ENCODE measurements at regions not wholly inside any gene's neighbourhood (a gene's known extent, or its start where the extent isn't known, plus 50 kb on each side); places are given as distances from the start of the nearest gene placed in this dataset.

DNA sequence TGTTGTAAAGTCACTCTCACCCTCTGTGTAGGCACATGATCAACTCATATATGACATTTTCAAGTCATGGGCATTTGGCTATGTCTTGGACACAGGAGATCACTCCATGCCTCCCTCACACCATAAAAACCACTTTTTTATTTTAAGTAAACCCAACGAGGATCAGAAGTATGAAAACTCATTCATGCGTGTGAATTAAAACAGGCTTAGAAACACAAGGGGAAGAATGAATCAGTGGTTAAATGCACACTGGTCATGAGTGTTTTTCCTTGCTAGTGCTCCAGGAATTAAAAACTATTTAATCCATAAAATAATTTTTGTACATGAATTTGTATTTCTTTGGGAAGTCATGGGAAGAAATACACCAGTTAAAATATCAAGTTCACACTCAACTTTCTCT lies 198.4 kb downstream of the GALC start:
- no CpG with 5 or more reads among the region's 2 CpGs for WGBS, 2 experiments (ENCODE audit: extremely low coverage in 2 of 2, insufficient read length in 1 of 2)
- Histone ChIP-seq H2BK20ac (ENCODE audit: low read depth, low read length) (no peak overlapping the region), H3K9me1 (ENCODE audit: insufficient read depth, low read length) (no peaks in the 10 kb centered on the region), H3K18ac (ENCODE audit: low read depth, low read length) (no peak overlapping the region), H4K20me1 (ENCODE audit: insufficient read depth, low read length) (no peaks in the 10 kb centered on the region), H2BK5ac (ENCODE audit: low read depth, low read length, poor library complexity, severe bottlenecking) (no peak overlapping the region), H3K56ac (ENCODE audit: extremely low read depth, insufficient read depth, low read length) (no peak overlapping the region), H3K36me3 (ENCODE audit: control insufficient read depth, insufficient read depth, low read length) (no peaks in the 10 kb centered on the region), H3K4ac (ENCODE audit: low read depth, low read length) (no peak overlapping the region), H2AK5ac (ENCODE audit: low read depth, low read length) (no peak overlapping the region), H4K5ac (ENCODE audit: low read depth, low read length) (no peak overlapping the region), H3K4me2 (ENCODE audit: low read depth, low read length) (no peak overlapping the region), H3K9me3 (ENCODE audit: control insufficient read depth, insufficient read depth, low read length) (peaks cover 19% of the 10 kb centered on the region), H2AFZ (replicated peaks; ENCODE audit: low read length, poor library complexity) (no peak overlapping the region), H3K4me1 (ENCODE audit: control insufficient read depth, insufficient read depth, low read length) (no peaks in the 10 kb centered on the region), H3K9ac (ENCODE audit: low read depth, low read length) (no peak overlapping the region), H3K27ac (ENCODE audit: insufficient read depth, low read length) (no peak overlapping the region), H3K4me3 (ENCODE audit: insufficient read depth, low read depth, low read length) (no peak overlapping the region), H3K14ac (replicated peaks; ENCODE audit: low read depth, low read length) (no peak overlapping the region), H2BK120ac (ENCODE audit: low read depth, low read length) (no peak overlapping the region), H3K27me3 (ENCODE audit: control insufficient read depth, insufficient read depth, low read length) (no peaks in the 10 kb centered on the region), H2BK15ac (ENCODE audit: low read depth, low read length) (no peak overlapping the region), H3K23ac (ENCODE audit: low read depth, low read length) (no peak overlapping the region), H4K91ac (ENCODE audit: insufficient read depth, low read depth, low read length) (no peak overlapping the region), H3K79me1 (ENCODE audit: low read depth in 1 of 2, low read length in 2 of 2) (no peaks in the 10 kb centered on the region), H2AK9ac (replicated peaks; ENCODE audit: low read depth, low read length, poor library complexity) (no peak overlapping the region), H4K8ac (ENCODE audit: low read depth in 2 of 2, low read length in 2 of 2) (no peak overlapping the region)
- BruUV-seq (replicated peaks) = no TSS peak
- POLR2A ChIA-PET (ENCODE audit: unreplicated experiment) = no interaction called here
- CTCF ChIA-PET = no interaction called here
- dilution Hi-C loops (cut with HindIII; ENCODE audit: low sequenced_read_pairs, unreplicated experiment) (no loop called here), intact Hi-C loops (cut with micrococcal nuclease) (no loop called here), in situ Hi-C loops (cut with MboI; ENCODE audit: low sequenced_read_pairs) (no loop called here)
- TF ChIP-seq FOS (IDR thresholded peaks at IDR 0.05; ENCODE audit: low read depth, low read length) (no peak), POLR2A (IDR thresholded peaks at IDR 0.05; ENCODE audit: low read depth, low read length) (no peak), MXI1 (IDR thresholded peaks at IDR 0.05; ENCODE audit: borderline replicate concordance, low read depth, low read length) (no peak), RAD21 (IDR thresholded peaks at IDR 0.05; ENCODE audit: low read length) (no peak), MAZ (IDR thresholded peaks at IDR 0.05; ENCODE audit: borderline replicate concordance, low read depth, low read length) (no peak), RFX5 (IDR thresholded peaks at IDR 0.05; ENCODE audit: low read depth, low read length) (no peak), CHD1 (IDR thresholded peaks at IDR 0.05; ENCODE audit: low read depth, low read length) (no peak), RCOR1 (IDR thresholded peaks at IDR 0.05; ENCODE audit: insufficient replicate concordance, low read length) (no peak), CEBPB (IDR thresholded peaks at IDR 0.05; ENCODE audit: low read depth, low read length) (no peak), SMC3 (IDR thresholded peaks at IDR 0.05; ENCODE audit: low read depth, low read length) (no peak), BHLHE40 (IDR thresholded peaks at IDR 0.05; ENCODE audit: low read depth, low read length) (no peak)
- TF ChIP-seq, protein P1, sequence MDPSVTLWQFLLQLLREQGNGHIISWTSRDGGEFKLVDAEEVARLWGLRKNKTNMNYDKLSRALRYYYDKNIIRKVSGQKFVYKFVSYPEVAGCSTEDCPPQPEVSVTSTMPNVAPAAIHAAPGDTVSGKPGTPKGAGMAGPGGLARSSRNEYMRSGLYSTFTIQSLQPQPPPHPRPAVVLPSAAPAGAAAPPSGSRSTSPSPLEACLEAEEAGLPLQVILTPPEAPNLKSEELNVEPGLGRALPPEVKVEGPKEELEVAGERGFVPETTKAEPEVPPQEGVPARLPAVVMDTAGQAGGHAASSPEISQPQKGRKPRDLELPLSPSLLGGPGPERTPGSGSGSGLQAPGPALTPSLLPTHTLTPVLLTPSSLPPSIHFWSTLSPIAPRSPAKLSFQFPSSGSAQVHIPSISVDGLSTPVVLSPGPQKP (IDR thresholded peaks at IDR 0.05; ENCODE audit: borderline replicate concordance, low read depth, low read length) = no peak
- TF ChIP-seq, protein P2, sequence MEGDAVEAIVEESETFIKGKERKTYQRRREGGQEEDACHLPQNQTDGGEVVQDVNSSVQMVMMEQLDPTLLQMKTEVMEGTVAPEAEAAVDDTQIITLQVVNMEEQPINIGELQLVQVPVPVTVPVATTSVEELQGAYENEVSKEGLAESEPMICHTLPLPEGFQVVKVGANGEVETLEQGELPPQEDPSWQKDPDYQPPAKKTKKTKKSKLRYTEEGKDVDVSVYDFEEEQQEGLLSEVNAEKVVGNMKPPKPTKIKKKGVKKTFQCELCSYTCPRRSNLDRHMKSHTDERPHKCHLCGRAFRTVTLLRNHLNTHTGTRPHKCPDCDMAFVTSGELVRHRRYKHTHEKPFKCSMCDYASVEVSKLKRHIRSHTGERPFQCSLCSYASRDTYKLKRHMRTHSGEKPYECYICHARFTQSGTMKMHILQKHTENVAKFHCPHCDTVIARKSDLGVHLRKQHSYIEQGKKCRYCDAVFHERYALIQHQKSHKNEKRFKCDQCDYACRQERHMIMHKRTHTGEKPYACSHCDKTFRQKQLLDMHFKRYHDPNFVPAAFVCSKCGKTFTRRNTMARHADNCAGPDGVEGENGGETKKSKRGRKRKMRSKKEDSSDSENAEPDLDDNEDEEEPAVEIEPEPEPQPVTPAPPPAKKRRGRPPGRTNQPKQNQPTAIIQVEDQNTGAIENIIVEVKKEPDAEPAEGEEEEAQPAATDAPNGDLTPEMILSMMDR (conservative IDR thresholded peaks at IDR 0.05; ENCODE audit: low read depth, low read length) = no peak
- DNase-seq (no peak), ATAC-seq (ENCODE audit: low read depth) (no peak)

Data from IMR-90 (cell line).